CD4-positive, alpha-beta T cell treated with Interleukin-10 for 1 hour (primary cell): ENCODE measurements at regions not wholly inside any gene's neighbourhood (a gene's known extent, or its start where the extent isn't known, plus 50 kb on each side); places are given as distances from the start of the nearest gene placed in this dataset.
"Not testable (repeated sequence)": the region's sequence is repeated elsewhere in the genome, so short reads cannot be mapped to it uniquely, and the experiment has no call there.

ENCODE experiments used
- DNase-seq: peaks from one replicate; pipeline ENCODE4 v3.0.0-alpha.2; 2020

GRCh38 chr5:66234241-66234640, 90.1 kb downstream of the SREK1 start:
- no peak for DNase-seq

DNA sequence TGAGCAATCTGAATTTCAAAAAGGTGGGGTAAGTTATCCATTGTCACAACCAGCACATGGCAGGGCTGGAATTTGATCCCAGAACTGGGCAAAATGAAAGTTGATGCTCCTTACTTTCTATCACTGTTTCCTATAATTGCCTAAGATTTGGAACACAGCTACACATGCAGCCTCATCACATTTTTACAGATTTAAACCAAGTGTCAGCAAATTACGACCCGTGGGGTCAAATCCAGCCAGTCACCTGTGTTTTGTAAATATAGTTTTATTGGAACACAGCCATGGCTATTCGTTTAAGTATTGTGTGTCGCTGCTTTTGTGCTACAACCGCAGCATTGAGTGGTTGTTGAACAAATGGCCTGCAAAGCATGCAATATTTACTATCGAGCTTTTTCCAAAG, 94.3 kb downstream of the SREK1 start:
- no peak for DNase-seq

DNA sequence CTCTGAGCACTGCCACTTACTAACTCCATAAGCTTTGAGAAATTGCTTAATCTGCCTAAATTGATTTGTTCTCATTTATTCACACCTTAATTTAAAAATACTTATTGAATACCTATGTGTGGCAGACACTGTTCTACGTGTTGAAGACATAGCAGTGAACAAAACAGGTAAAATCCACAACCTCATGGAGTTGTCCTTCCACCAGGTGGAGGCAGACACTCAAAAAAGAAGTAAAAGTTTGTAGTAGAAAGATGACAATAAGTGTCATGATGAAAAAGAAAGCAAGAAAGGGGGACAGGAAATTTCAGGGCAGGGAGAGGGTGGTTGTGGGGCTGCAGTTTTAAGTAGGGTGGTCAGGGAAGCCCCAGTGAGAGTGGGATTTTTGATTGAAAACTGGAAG, 94.9 kb downstream of the SREK1 start:
- no peak for DNase-seq

GRCh38 chr5:66241136-66241825, 97.2 kb downstream of the SREK1 start:
- no peak for DNase-seq

DNA sequence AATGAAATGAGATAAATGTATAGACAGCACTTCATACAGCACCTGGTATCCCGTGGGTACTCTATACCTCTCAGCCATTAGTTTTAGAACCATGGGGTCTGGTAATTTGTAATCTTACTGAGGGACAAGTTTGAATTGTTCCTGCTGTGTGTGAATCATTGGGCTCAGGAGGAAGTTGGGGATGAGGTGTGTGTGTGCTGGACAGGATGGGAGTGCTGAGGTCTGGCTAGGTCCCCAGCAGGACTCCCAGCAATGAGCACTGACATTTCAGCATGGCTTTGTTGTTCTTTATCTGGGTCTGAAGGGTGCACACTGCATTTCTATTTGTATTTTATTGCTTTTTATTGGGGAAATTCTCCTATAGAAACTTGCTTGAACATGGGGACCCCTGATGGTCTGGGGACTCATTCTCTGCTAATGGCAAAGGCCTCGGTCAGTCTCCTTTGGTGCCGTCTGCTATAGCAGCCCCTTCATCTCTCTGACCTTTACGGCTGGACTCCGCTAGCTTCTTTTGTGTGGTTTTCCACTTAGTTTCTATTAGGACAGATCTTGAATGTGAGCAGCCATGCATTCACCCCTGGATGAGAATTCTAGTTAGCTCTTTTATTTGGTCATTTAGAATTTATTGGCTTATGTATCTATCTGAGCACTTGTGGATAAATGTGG, 98.1 kb downstream of the SREK1 start:
- no peak for DNase-seq

DNA sequence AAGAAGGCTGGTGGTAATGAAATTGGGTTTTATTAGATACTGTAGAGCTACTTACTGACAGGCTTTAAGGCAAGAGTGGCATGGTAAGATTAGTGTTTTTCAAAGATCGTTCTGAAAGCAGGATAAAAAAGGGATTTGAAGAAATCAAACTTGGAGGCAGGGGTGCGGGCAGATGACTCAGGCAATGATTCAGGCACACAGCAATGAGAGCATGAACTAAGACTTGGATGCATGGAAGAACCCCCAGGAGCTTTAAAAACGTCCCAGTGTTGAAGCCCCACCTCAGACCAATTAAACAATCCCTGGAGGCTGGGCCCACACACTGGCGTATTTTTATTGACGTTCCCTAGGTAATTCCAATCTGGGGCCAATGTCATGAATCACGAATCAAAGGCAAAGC, 102.5 kb downstream of the SREK1 start:
- no peak for DNase-seq

DNA sequence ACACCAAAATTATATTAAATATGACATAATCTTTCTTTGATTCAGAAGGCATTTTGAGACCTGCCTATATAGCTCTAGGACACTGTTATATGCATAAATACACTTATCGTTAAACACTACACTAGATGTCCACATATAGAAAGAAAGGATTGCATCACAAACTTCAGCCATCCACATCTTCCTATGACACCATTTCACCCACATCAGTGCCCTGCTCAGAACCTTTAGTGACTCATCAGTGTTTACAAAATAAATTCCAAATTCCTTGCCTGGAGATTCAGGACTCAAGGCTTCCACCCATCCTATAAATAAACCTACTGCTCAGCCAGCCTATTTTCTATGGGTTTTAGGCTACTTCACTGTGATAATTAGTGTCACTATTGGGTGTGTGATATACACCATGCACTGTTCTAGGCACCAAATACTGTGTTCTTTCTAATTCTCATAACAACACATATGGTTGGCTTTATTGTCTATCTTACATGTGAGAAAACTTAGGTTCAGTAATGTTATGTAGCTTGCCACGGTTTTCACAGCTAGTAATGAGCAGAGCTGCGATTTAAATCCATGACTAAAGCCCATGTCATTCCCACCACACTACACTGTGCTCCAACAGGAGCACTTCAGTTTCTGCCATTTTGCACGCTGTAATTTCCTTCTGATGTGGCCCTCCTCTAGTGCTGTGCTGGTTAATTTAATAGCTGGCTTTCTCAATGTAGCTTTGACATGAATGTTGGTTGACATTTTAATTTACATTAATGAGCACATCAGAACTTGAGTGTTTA, 103.3 kb downstream of the SREK1 start:
- DNase-seq: no peak

- no peak for DNase-seq
Measured at GRCh38 chr5:66248874-66249273, 104.8 kb downstream of the SREK1 start.

- no peak for DNase-seq
Measured at GRCh38 chr5:66249920-66250319, 105.8 kb downstream of the SREK1 start.

- no peak for DNase-seq
Measured at GRCh38 chr5:66252849-66253248, 108.7 kb downstream of the SREK1 start.

GRCh38 chr5:66255714-66256113, 111.6 kb downstream of the SREK1 start:
- DNase-seq: no peak

- DNase-seq: no peak
Measured at GRCh38 chr5:66273121-66273520, 129.0 kb downstream of the SREK1 start.

DNA sequence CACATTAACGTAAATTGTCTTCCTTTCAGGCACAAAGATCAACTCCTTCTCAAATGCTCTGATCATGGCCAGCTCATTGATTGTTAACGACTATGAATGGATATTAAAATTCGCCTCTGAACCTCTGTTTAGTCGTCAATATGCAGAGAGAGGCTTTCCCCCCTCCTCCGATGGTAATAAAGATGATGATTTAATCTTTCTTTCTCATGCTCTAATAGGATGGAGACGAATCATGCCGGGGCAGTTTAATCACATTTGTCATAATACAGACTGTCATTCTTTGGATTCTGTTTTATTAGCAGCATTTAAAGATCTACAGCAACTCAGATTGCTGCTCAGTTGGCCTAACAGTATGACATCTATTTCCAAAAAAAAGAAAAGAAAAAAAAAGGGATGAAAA, 132.9 kb downstream of the SREK1 start:
- no peak for DNase-seq

- DNase-seq: no peak
Measured at GRCh38 chr5:66277981-66278380, 133.9 kb downstream of the SREK1 start.

DNA sequence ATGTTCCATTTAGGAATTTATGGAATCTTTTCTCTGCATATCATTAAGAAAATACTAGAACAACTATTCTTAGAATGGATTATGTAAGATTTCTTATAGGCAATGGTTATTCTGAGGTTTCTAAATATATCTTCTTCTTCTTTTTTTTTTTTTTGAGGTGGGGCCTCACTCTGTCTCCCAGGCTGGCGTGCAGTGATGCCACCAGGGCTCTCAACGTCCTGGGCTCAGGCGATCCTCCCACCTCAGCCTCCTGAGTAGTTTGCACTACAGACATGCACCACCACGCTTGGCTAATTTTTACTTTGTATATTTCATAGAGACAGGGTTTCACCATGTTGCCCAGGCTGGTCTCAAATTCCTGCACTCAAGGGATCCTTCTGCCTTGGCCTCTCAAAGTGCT, 137.2 kb downstream of the SREK1 start:
- no peak for DNase-seq

- no peak for DNase-seq
Measured at GRCh38 chr5:66284588-66285342, 140.7 kb downstream of the SREK1 start.

GRCh38 chr5:66285343-66285922, 141.3 kb downstream of the SREK1 start:
- DNase-seq: no peak

DNA sequence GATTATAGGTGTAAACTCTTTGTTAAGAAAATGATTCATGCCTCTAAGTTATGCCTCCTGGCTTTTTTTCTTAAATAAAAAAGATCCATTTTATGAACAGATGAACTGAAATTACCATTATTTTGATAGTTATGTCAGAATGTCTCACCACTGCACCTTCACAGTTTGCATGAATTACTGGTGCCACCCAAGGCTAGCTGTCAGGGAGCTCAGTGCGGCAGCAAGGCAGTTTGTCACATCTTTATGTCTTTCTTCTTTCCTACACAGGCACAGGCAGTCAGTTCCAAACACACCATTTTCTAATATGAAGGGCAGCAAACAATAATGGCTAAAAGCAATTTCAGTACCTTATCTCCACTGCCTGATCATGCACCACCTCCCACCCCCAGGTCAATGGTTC, 147.7 kb downstream of the SREK1 start:
- no peak for DNase-seq

GRCh38 chr5:66293851-66294250, 149.8 kb downstream of the SREK1 start:
- not testable (repeated sequence) for DNase-seq

DNA sequence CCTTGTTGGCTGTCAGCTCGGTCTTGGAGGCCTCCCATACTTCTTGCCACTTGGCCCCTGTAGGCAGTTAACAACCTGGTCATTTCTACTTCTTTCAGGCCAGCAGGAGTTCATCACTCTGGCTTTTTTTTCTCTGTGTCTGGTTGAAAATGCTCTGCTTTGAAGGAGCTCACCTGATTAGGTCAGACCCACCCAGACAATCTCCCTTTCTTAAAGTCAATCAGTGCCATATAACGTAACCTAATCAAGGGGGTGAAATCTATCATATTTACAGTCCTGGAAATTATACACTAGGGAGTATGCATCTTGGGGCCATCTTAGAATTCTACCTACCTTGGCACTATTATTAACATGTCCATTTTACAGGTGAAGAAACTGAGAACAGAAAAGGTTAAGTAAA, 155.4 kb downstream of the SREK1 start:
- no peak for DNase-seq

- no peak for DNase-seq
Measured at GRCh38 chr5:66302344-66302743, 158.2 kb downstream of the SREK1 start.

DNA sequence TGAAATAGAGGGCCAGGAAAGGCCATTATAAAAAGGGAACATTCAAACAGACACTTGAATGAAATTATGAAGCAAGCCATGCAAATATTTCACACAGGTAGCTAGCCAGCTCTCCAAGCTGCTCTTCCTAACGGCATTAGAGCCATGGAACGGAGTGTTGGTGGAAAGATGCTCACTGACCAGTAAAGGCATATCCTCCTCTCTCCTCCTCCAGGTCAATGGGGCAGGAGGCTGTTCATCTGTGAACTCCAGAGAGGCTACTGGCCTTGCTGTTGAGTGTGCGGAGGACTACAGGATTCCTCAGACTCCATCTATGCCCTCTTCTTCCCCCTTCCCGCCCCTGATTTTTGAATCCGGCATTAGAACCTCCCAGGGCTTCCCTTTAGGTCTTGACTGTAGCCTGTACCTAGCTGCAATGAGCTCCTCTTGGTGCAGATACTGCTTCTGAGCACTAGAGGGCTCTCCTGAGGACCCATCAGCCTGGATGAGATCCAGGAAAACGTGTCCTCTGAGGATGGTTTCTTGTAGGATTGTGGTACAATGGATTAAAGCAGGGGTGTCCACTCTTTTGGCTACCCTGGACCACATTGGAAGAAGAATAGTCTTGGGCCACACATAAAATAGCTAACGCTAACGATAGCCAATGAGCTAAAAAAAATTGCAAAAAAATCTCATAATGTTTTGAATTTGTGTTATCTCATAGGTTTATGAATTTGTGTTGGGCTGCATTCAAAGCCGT, 162.2 kb downstream of the SREK1 start:
- DNase-seq: peak; percentile 39
